Activated naive CD4-positive, alpha-beta T cell treated with anti-CD3 and anti-CD28 coated beads for 36 hours (primary cell): ENCODE measurements at regions not wholly inside any gene's neighbourhood (a gene's known extent, or its start where the extent isn't known, plus 50 kb on each side); places are given as distances from the start of the nearest gene placed in this dataset.
"Not testable (repeated sequence)": the region's sequence is repeated elsewhere in the genome, so short reads cannot be mapped to it uniquely, and the experiment has no call there.

ENCODE experiments used
- CTCF ChIA-PET: fragments of 350-600 bp; sonication (Branson Sonifier 250); formaldehyde crosslinking; loops from one replicate; lab custom pipeline; 2021; ENCODE audit warnings: antibody characterized with exemption; lab: Charles Lee
- DNase-seq: peaks from one replicate; pipeline ENCODE4 v3.0.0-alpha.2; 2020
- H3K27ac Mint-ChIP-seq: one replicate; pipeline ENCODE4 v1.8.0; 2021; ENCODE audit warnings: mild to moderate bottlenecking, mixed read lengths
- H3K27me3 Mint-ChIP-seq: one replicate; pipeline ENCODE4 v1.8.0; 2021; ENCODE audit warnings: low read depth, mixed read lengths
- H3K36me3 Mint-ChIP-seq: one replicate; pipeline ENCODE4 v1.8.0; 2021; ENCODE audit warnings: low read depth, mixed read lengths
- H3K4me1 Mint-ChIP-seq: one replicate; pipeline ENCODE4 v1.8.0; 2021; ENCODE audit warnings: low read depth, mixed read lengths
- H3K4me3 Mint-ChIP-seq: one replicate; pipeline ENCODE4 v1.8.0; 2021; ENCODE audit warnings: mild to moderate bottlenecking, moderate library complexity, mixed read lengths
- H3K9me3 Mint-ChIP-seq: one replicate; pipeline ENCODE4 v1.8.0; 2021; ENCODE audit warnings: mixed read lengths
- intact Hi-C: fragments of 100-400 bp; cut with micrococcal nuclease; formaldehyde crosslinking; loops from one replicate; pipeline ENCODE4 v1.15.1; 2023

GRCh38 chr5:166916021-166916420 is 1375.4 kb upstream of the WWC1 start:
- CTCF ChIA-PET, result no interaction called here
- no peak for DNase-seq
- intact Hi-C loops, result no loop called here
- no peak overlapping the region for H3K27ac Mint-ChIP-seq
- no peaks in the 10 kb centered on the region for H3K4me1 Mint-ChIP-seq
- H3K4me3 Mint-ChIP-seq, result no peak overlapping the region
- no peaks in the 10 kb centered on the region for H3K36me3 Mint-ChIP-seq
- no peaks in the 10 kb centered on the region for H3K27me3 Mint-ChIP-seq
- H3K9me3 Mint-ChIP-seq, result peaks cover 4% of the 10 kb centered on the region

GRCh38 chr5:166926138-166926537 is 1365.3 kb upstream of the WWC1 start:
- no peak overlapping the region for H3K4me3 Mint-ChIP-seq
- intact Hi-C loops, result no loop called here
- H3K36me3 Mint-ChIP-seq, result no peaks in the 10 kb centered on the region

GRCh38 chr5:166926806-166927475 is 1364.5 kb upstream of the WWC1 start:
- CTCF ChIA-PET, H3K36me3 Mint-ChIP-seq, H3K27me3 Mint-ChIP-seq, H3K4me3 Mint-ChIP-seq, H3K27ac Mint-ChIP-seq, H3K4me1 Mint-ChIP-seq, DNase-seq, intact Hi-C loops: not testable (repeated sequence)
- peaks cover 11% of the 10 kb centered on the region for H3K9me3 Mint-ChIP-seq

More at GRCh38 chr5:166926138-166926537, 1365.3 kb upstream of the WWC1 start:
- no peaks in the 10 kb centered on the region for H3K4me1 Mint-ChIP-seq
- CTCF ChIA-PET, result no interaction called here
- H3K9me3 Mint-ChIP-seq, result peaks cover 10% of the 10 kb centered on the region
- H3K27ac Mint-ChIP-seq, result no peak overlapping the region
- H3K27me3 Mint-ChIP-seq, result no peaks in the 10 kb centered on the region
- DNase-seq, result no peak

- H3K4me3 Mint-ChIP-seq, result no peak overlapping the region
- CTCF ChIA-PET, result no interaction called here
- no peaks in the 10 kb centered on the region for H3K36me3 Mint-ChIP-seq
- H3K27ac Mint-ChIP-seq, result no peak overlapping the region
- peaks cover 6% of the 10 kb centered on the region for H3K9me3 Mint-ChIP-seq
- intact Hi-C loops, result no loop called here
- DNase-seq, result no peak
- H3K4me1 Mint-ChIP-seq, result no peaks in the 10 kb centered on the region
- H3K27me3 Mint-ChIP-seq, result no peaks in the 10 kb centered on the region
Measured at GRCh38 chr5:166936351-166936750, 1355.1 kb upstream of the WWC1 start.

GRCh38 chr5:166938071-166938470 is 1353.4 kb upstream of the WWC1 start:
- no peaks in the 10 kb centered on the region for H3K36me3 Mint-ChIP-seq
- no peak for DNase-seq
- H3K27ac Mint-ChIP-seq, result no peak overlapping the region
- no peak overlapping the region for H3K4me3 Mint-ChIP-seq
- H3K27me3 Mint-ChIP-seq, result no peaks in the 10 kb centered on the region
- CTCF ChIA-PET, result no interaction called here
- peaks cover 9% of the 10 kb centered on the region for H3K9me3 Mint-ChIP-seq
- intact Hi-C loops, result no loop called here
- no peaks in the 10 kb centered on the region for H3K4me1 Mint-ChIP-seq

- CTCF ChIA-PET, result no interaction called here
- H3K27ac Mint-ChIP-seq, result no peak overlapping the region
- H3K27me3 Mint-ChIP-seq, result no peaks in the 10 kb centered on the region
- intact Hi-C loops, result no loop called here
- H3K4me3 Mint-ChIP-seq, result no peak overlapping the region
- DNase-seq, result no peak
- peaks cover 7% of the 10 kb centered on the region for H3K9me3 Mint-ChIP-seq
- no peaks in the 10 kb centered on the region for H3K36me3 Mint-ChIP-seq
- H3K4me1 Mint-ChIP-seq, result no peaks in the 10 kb centered on the region
Measured at GRCh38 chr5:166942948-166943347, 1348.5 kb upstream of the WWC1 start.

- no peak for DNase-seq
- intact Hi-C loops, result no loop called here
- H3K9me3 Mint-ChIP-seq, result peaks cover 7% of the 10 kb centered on the region
- H3K36me3 Mint-ChIP-seq, result no peaks in the 10 kb centered on the region
- CTCF ChIA-PET, result no interaction called here
- no peak overlapping the region for H3K27ac Mint-ChIP-seq
- H3K4me3 Mint-ChIP-seq, result no peak overlapping the region
- H3K27me3 Mint-ChIP-seq, result no peaks in the 10 kb centered on the region
- no peaks in the 10 kb centered on the region for H3K4me1 Mint-ChIP-seq
Measured at GRCh38 chr5:166947045-166947444, 1344.4 kb upstream of the WWC1 start.

GRCh38 chr5:166948679-166949078 is 1342.8 kb upstream of the WWC1 start:
- Mint-ChIP-seq H3K4me3 (no peak overlapping the region), H3K27me3 (no peaks in the 10 kb centered on the region), H3K9me3 (no peaks in the 10 kb centered on the region), H3K27ac (no peak overlapping the region), H3K4me1 (no peaks in the 10 kb centered on the region), H3K36me3 (no peaks in the 10 kb centered on the region)
- intact Hi-C loops, result no loop called here
- no peak for DNase-seq
- CTCF ChIA-PET, result no interaction called here

- no peak for DNase-seq
- intact Hi-C loops, result loop anchor here (5.0 kb wide), 1 partner anchor 135 kb away; no protein-coding TSS in a partner anchor
- H3K4me3 Mint-ChIP-seq, result no peak overlapping the region
- H3K9me3 Mint-ChIP-seq, result no peaks in the 10 kb centered on the region
- no peaks in the 10 kb centered on the region for H3K36me3 Mint-ChIP-seq
- H3K27me3 Mint-ChIP-seq, result no peaks in the 10 kb centered on the region
- H3K27ac Mint-ChIP-seq, result no peak overlapping the region
- CTCF ChIA-PET, result no interaction called here
- H3K4me1 Mint-ChIP-seq, result no peaks in the 10 kb centered on the region
Measured at GRCh38 chr5:166952048-166952447, 1339.4 kb upstream of the WWC1 start.

GRCh38 chr5:166957782-166958181 is 1333.7 kb upstream of the WWC1 start:
- H3K4me3 Mint-ChIP-seq, result no peak overlapping the region
- intact Hi-C loops, result no loop called here
- H3K27me3 Mint-ChIP-seq, result no peaks in the 10 kb centered on the region
- no peaks in the 10 kb centered on the region for H3K4me1 Mint-ChIP-seq
- H3K36me3 Mint-ChIP-seq, result no peaks in the 10 kb centered on the region
- H3K9me3 Mint-ChIP-seq, result no peaks in the 10 kb centered on the region
- no peak for DNase-seq
- H3K27ac Mint-ChIP-seq, result no peak overlapping the region
- CTCF ChIA-PET, result no interaction called here

GRCh38 chr5:166959766-166960165 is 1331.7 kb upstream of the WWC1 start:
- no peaks in the 10 kb centered on the region for H3K36me3 Mint-ChIP-seq
- H3K27me3 Mint-ChIP-seq, result no peaks in the 10 kb centered on the region
- CTCF ChIA-PET, result no interaction called here
- no peak for DNase-seq
- H3K4me1 Mint-ChIP-seq, result no peaks in the 10 kb centered on the region
- H3K9me3 Mint-ChIP-seq, result peaks cover 7% of the 10 kb centered on the region
- no peak overlapping the region for H3K4me3 Mint-ChIP-seq
- intact Hi-C loops, result no loop called here
- H3K27ac Mint-ChIP-seq, result no peak overlapping the region

- no peaks in the 10 kb centered on the region for H3K36me3 Mint-ChIP-seq
- peaks cover 9% of the 10 kb centered on the region for H3K9me3 Mint-ChIP-seq
- intact Hi-C loops, result no loop called here
- no peak for DNase-seq
- H3K27ac Mint-ChIP-seq, result no peak overlapping the region
- no peaks in the 10 kb centered on the region for H3K27me3 Mint-ChIP-seq
- H3K4me1 Mint-ChIP-seq, result no peaks in the 10 kb centered on the region
- CTCF ChIA-PET, result no interaction called here
- no peak overlapping the region for H3K4me3 Mint-ChIP-seq
Measured at GRCh38 chr5:166961028-166961427, 1330.4 kb upstream of the WWC1 start.

GRCh38 chr5:166961913-166962312 is 1329.5 kb upstream of the WWC1 start:
- Mint-ChIP-seq H3K4me3 (no peak overlapping the region), H3K27ac (no peak overlapping the region), H3K4me1 (no peaks in the 10 kb centered on the region), H3K9me3 (peaks cover 12% of the 10 kb centered on the region), H3K27me3 (no peaks in the 10 kb centered on the region), H3K36me3 (no peaks in the 10 kb centered on the region)
- CTCF ChIA-PET, result interaction anchor here (0.6 kb wide), 1 partner anchor 100 kb away, joined by 4 read pairs; no protein-coding TSS in a partner anchor
- no peak for DNase-seq
- intact Hi-C loops, result no loop called here
